Colon (tissue), 2 donors: ENCODE measurements at regions not wholly inside any gene's neighbourhood (a gene's known extent, or its start where the extent isn't known, plus 50 kb on each side); places are given as distances from the start of the nearest gene placed in this dataset.

Source experiments
- FAIRE-seq: peaks from 2 replicates; lab custom pipeline; 2012; peaks lifted over from hg19 to GRCh38; lab: Jason Lieb, UNC
- donor health status: control.
- donor health status: control.

DNA sequence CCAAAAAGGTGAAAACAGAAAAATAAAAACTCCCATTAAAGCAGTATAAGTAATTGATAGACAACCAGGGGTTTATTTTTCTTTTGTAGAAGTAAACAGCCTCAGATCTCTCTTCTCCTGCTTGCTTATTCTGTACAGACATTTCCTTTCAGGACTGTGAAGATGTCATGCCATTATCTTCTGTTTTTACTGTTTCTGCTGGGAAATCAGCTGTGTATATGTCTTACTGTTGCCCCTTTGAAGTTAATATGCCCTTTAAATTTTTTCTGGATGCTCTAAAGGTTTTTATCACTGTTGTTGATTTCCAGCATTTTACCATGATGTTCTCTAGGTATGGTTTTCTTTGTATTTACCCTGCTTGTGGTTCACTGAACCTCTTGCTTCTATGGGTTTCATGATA is 199.5 kb downstream of the NXNL2 start:
- FAIRE-seq: no peak

DNA sequence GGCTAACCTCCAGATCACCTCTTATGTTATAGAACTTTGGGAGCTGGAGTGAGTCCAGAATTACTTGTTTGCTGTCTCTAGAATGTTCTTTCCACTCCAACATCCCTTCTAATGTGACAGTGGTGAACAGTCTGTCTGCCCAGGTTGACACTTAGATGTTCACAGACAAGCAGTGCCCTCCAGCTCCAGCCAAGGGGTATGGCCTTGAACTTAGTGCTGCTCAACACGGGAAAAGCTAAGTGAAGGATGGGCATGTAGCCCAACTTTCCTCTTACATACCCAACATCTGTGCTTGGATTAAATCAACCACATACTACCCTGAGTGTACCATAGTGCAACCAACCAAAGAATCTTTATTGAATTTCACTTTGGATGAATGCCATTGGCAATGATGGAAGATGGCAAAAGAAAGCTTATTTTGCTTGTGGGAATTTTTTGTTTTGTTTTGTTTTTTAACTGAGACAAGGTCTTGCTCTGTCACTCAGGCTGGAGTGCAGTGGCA is 201.2 kb downstream of the NXNL2 start:
- FAIRE-seq: no peak

DNA sequence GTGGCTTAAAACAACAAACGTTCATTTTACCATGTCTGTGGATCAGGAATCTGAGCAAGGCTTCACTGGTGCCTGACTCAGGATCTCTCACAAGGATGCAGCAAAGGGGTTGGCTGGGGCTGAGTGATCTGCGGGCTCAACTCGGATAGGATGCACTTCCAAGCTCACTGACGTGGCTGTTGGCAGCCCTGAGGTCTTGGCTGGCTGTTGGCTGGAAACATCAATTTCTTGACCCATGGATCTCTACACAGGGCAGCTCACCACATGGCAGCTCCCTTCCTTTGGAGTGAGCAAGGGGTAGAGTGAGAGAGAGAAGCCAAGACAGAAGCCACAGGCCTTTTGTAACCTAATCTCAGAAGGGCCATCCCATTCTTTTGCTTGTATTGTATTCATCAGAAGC is 202.1 kb downstream of the NXNL2 start:
- no peak for FAIRE-seq

DNA sequence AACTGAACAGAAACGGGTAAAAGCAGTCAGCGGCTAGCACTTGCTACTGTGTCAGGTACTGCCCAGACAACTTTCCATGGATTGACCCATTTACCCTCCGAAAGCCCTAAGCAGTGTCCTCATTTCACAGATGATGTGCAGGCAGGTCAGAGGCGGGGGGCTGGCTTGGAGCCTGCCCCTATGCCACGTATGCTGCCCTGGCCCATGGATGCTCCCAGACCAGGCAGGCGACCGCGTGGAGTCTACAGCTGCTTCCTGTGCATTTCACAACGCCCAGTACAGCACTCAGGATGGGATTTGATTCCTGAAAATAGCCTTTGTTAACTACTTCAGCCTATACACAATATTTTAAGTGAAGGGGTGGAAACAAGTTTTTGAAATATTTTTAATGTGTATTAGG is 202.9 kb downstream of the NXNL2 start:
- FAIRE-seq: no peak

DNA sequence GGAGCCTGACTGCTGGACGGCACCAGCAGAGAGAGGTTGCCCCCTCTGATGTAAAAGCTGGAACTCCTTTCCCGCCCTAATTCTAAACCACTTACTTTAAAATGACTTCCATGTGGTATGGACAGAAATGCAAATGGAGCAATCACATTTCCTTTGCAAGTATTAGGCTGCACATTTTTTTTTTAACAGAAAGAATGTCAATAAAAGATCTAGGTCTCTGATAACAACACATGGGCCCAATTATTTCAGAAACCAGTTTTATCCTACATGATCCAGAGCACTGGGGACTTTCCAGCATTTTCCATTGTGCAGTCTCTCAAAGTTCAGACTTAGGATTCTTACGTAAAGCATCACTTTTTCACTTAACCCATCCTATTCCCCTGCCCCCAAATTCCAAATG is 203.7 kb downstream of the NXNL2 start:
- no peak for FAIRE-seq

DNA sequence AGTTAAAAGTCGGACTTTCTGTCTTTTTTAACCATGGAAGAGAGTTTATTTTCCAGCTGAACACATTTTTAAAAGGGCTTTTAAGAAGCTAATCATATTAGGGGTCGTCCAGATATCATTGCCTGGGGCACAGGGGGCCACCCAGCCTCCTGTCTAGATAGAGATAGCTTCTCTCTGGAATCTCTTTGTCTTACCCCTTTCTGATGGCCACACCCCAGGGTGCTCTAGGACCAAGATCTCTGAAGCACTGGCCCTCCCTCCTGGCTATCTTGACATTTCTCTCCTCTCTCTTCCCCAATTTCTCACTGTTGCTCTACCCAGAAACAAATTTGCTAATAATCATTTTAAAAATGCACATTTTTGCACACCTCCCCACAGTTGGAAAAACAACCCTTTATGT is 204.4 kb downstream of the NXNL2 start:
- FAIRE-seq: no peak

DNA sequence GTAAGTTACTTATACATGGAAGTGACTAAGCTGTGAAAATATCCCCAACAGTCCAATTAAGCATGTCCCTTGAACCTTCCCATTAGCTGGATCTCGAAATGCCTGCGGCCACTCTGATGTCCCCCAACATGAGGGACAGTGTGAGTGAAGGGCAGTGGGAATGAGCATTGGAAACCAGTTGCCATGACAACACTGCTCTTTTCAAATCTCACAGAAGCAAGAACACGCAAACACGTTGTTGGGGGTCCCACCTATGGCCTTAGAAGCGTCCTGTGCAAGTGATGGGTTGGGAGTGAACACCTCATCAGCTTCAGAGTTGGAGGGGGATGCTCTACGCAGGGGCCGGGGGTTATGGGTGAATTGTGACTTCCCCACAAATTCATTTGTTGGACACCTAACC is 205.9 kb downstream of the NXNL2 start:
- FAIRE-seq: no peak

DNA sequence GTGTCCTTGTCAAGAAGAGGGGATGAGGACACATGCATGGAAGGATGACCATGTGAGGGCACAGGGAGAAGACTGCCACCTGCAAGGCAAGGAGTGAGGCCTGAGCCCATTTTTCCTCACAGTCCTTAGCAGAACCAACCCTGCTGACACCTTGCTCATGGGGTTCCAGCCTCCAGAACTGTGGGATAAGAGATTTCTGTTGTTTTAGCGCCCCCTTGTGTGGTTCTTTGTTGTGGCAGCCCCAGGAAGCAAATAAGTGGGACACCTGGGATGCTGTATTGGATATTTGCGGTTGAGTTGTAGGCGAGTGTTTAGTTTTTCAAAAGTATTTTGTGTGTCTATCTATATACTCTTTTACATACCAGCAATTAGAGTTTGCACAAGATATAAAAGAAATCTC is 206.4 kb downstream of the NXNL2 start:
- no peak for FAIRE-seq

DNA sequence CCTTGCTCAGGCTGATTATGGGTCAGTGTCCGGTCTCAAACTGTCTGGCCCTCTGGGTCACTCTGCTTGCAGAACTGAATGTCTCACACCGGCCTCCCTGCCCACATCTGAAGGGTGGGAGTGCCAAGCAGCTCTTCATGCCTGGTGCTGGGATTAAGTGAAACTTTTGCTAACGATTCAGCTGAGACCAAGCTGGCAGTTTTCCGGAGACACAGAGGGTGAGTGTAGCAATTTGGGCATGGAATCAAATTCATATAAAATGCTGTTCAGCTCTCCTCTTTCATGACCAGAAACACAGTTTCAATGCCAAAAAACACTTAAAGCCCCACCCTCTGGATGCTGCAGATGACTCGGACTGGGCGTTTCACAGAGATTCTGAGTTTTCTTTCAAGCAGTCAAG is 207.5 kb downstream of the NXNL2 start:
- no peak for FAIRE-seq

DNA sequence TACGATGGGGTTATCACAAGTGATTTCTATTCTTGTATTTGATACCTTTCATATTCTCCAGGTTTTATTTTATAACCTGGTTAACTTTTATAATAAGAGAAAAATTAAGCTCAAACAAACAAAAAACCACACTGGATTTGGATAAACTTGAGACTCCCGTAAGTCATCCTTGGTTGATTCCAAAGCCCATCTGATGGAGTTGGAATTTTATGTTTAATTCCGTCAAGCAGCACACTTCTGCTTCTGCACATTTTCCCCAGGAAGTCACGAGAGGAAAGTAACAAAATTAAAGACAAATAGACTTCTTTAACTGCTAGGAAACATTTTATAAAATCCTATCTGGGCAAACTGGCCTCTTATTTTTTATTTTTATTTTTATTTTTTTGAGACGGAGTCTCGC is 207.9 kb downstream of the NXNL2 start:
- no peak for FAIRE-seq

DNA sequence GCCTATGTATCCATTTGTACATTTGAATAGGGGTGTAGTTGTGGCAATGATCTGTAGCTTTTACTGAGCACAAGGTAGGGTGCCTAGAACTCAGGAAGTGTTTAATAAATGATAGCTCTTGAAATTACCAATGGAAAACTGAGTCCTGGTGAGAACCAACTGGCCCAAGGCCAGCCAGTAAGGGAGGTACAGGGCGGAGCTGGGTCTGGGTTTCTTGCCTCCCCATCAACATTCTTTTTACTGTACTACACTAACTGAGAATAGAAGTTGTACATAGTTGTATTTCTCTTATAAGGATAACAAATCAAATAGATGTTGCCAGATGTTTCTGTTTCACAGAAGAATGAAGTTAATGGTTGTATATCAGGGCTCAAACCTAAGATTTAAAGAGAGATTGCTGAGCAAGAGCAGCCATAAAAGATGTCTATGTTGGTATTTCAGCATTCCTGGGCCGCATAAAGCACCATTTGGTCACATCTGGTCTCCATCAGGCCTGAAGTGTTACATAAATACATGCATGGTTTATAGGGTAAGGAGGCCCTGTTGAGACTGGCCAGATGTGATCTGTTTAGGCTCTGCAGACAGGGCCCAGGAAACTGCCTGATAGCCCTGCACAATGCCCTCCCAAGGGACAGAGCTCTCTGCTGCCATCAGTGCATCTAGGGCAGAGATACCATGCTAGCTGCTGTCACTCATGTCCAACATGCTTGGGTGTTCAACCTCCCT is 210.5 kb downstream of the NXNL2 start:
- no peak for FAIRE-seq

DNA sequence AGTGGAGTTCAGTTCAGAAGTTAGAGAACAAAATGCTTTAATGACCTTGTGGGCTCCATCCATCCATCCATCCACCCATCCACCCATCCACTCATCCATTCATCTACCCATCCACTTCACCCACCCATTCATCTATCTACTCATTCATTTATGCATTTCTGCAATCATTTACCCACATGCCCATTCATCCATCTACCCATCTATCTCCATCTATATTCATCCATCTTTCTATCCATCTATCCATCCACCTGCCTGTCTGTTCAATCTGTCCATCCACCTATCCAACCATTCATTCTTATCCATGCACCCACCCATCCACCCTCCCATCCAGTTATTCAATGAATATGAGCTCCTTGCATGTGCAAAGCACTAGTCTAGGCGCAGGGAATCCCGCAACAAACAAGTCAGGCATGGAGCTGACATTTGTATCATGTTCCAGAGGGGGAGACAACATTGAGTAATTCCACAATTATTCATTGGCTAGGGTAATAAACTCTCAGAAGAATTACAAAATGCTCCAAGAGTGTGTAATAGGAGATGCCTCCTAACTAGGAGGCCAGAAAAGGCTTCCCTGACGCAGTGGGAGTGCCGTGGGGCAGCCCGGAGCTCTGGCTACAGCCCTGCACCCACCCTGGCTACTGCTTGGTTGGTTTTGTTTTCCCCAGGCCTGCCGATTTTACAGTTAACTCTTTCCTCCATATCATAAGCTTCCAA is 211.2 kb downstream of the NXNL2 start:
- no peak for FAIRE-seq

DNA sequence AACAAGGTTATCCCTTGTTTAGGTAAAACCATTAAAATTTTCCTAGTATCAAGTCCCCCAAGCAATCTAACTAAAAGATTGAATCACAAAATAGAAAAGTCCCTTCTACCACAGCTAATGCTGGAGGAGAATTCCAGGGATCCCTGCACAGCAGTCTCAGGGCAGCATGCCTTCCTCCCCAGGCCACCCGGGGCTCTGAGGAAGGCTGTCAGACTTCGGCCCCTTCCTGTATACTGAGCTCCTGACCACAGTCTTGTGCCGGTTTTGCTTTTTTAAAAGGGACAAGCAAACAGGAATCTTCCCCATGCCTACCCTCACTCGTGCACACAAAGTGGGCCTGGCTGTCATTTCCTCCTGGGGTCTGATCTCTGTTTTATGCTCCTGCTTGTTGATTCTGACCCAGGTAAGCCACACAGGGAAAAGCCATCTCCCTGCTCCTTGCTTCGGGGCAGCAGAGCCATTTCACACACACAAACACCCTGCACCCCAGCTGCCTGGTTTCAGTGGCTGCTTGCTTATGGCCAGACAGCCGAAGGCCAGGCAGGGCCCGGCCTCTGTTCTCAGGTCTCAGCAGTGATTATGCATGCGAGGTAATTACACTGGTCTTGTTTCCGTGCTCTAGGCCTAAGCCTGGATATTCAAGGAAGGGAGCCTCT is 211.9 kb downstream of the NXNL2 start:
- FAIRE-seq: no peak

DNA sequence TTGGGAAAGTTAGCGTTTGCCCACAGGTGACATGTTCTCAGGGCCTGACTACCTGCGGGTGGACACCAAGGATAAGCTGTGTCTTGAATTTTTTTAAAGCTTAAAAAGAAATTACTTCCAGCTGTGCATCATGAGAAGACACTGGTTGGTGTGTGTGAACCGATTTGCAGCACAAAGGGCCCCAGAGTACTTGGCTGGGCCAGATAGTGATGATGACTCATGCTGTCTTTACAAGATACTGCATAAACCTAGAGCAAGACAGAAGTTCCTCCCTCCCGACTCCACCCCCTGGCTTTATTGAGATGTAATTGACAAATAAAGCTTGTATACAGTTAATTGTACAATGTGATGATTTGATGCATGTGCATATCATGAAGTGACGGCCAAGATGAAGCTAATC is 212.8 kb downstream of the NXNL2 start:
- no peak for FAIRE-seq

DNA sequence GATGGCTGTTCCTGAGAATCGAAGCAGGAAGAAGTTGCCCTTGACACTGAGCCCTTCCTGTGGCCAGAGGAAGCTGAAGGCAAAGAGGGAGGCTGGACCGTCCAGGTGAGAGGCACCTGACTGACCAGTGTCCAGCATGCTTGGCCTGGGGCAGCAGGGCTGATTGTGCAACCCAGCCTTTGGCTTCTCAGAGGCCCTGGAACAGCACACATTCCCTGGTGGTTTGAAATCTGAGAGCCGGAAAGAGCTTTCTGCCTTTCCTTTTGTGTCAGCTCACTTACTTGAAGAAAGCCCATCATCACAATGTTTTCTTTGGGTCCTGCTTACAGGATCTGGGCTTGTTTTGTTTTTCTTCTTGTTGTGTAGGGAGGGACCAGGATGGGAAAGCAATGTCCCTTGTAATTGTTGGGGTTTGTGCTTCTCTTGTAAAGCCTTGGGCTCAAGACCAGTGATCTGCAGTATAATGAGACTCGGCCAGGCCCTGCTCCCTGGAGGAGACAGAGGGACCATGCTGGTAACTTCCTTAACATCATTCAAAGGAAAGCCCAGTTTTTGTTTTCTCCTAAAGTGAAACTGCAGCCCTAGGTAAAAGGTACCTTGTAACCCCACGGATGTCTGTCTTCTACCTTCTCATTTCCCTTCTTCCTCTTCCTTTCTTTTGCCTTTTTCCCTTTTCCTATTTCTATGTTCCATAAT is 213.7 kb downstream of the NXNL2 start:
- no peak for FAIRE-seq

DNA sequence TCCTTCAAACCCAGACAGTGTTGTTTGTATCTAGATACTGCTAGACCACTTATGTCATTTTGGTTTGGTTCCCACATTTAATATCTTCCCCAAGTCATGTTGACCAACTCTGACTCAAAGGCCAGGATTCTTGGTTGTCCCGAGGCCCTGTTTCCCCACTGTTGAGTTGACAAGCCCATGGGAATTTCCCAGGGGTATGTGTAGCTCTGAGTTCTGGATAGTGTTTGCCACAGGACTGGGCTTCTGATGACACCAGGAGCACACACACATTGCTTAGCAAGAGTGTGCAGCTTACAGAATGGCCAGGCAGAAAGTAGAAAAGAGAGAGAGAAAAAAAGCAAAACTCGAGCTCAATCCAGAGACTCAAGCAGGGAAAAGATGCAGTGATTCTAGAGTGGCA is 214.4 kb downstream of the NXNL2 start:
- FAIRE-seq: no peak

DNA sequence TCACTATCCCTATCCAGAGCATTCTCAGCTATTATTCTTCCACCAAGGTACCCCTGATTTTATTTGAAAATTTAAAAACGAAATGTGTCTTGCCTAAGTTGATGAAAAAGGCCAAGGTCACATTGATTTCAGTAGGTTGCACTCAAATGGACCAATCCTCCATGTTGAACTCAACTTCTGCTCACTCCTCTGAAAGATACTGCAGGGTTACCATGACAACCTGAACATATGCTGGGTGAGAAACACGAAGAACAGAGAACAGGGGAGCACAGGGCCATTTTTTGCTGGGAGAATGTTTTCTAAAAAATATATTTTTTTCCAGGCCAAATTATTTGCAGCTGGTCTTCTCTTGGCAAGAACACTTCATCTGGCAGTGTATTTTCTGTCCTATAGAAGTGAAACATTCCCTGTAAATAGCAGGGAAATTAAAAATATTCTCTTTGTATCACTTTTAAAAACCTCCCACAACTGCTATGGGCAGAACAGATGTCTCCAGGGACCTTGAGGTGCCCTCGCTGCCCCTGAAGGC is 215.9 kb downstream of the NXNL2 start:
- no peak for FAIRE-seq

DNA sequence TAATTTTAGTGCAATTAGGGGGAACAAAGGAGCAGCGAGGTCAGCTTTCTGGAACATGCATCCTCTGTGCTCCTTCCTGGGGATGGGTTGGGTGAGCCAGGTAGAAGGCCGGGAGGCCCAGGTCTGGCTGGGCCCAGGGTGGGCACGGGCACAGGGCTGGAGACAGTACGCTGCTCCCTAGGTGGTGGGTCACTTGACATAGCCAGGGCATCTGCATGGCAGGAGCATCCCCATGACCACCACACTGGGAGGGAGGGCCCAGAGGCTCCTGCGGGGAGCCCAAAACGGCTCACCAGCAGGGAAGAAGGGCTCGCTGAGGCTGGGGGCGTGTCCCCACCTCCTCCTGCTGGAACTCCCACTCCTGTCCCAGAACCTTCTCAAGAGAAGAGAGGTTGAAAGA is 216.8 kb downstream of the NXNL2 start:
- no peak for FAIRE-seq

DNA sequence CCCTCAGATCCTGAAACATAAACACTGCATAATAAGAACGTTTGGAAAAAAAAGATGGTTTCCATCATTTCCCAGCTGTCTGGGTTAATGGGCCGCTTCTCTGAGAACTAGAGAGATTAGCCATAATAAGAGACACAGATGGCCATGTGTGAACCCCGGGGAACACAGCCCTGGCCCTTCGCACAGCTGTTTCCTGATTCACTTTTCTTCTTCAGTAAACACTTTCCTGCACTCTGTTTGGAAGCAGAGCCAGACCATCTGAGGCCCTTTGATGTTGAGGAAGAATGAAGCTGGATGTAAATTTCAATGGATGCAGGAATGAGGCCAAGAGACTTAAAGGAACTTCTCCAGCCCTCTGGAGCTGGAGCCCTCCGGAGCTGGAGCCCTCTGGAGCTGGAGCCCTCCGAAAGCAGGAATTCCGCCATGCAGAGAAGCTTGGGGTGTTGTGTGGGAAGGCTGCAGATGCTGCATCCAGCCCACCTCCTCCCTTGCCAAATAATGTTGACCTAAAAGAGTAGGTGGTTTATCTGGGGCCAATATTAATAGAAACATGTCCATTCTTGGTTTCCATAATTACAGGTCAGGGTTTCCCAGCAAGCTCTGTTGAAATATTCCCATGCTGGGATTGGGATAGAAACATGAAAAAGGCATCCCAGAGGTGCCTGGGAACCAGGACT is 218.9 kb downstream of the NXNL2 start:
- no peak for FAIRE-seq

DNA sequence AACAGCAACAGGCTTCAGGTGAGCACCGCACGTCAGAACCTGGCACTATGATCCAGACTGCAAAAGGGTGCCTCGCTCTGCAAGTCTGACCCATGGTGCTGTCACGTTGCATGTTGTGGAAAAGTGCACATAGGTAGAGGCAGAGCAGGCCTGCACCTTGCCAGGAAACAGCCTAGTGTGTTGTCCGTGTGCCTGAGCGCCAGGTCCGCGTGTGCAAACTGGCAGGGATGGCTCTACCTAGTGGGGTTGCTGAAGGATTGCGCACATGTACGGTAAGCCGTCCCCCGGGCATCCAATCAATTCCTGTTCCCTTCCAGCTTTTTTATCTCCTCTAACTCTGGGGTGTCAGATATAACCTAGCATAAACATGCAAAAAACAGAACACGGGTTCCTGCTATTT is 219.5 kb downstream of the NXNL2 start:
- FAIRE-seq: no peak

DNA sequence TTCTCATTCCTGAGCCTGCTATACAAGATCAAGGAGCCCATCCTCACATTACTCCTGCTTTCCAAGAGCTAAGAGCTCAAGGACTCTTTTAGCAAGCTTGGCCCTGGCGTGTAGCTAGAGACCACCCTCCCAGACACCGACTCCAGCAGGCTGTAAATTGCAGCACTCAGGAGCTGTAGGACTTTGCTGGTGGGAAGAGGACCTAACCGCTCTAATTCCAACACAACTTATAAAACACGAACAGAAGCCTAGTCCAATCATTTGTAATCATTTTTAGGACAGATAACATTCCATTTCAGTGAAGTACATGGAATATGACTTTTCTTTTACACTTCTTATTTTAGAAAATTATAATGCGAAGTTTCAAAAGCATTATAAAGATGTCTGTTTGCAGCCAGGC is 219.9 kb downstream of the NXNL2 start:
- no peak for FAIRE-seq
